ENCODE measurements at regions not wholly inside any gene's neighbourhood (a gene's known extent, or its start where the extent isn't known, plus 50 kb on each side); places are given as distances from the start of the nearest gene placed in this dataset.

DNA sequence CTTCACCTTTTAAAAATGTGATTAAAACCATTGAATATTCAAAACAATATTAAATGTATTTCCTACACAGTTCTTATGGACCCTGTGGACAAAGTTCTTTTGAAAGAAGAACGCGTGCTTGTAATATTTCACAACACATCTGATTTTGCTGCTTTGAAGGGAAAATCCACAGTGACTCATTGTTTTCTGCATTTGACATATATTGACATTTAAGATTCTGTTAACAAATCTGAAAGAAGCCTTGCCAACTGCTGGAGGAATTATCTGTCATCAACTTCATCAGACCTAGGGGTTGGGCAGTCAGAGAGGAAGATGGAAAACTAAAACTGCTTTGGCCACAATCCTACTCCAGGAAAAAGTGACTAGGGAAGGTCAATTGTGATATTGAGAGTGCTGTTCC lies 56.9 kb upstream of the RASEF start:
- Histone ChIP-seq H2AFZ (ENCODE audit: low read length) (no peak overlapping the region), H3K9me3 (ENCODE audit: control insufficient read depth, low read depth, low read length) (no peaks in the 10 kb centered on the region), H3K79me1 (ENCODE audit: insufficient read depth, low read depth, low read length, poor library complexity, severe bottlenecking) (no peaks in the 10 kb centered on the region), H4K8ac (replicated peaks; ENCODE audit: insufficient read length, low read depth, low read length) (no peak overlapping the region), H2BK12ac (ENCODE audit: insufficient read length, low read depth, low read length) (no peak overlapping the region), H3K56ac (ENCODE audit: insufficient read length, low read depth, low read length) (no peak overlapping the region), H3K4me2 (ENCODE audit: insufficient read depth, insufficient read length, low read length) (no peak overlapping the region), H3K9ac (ENCODE audit: extremely low read depth, insufficient read length, low read length) (no peak overlapping the region), H3K27ac (ENCODE audit: insufficient read length, low read depth, low read length) (no peak overlapping the region), H4K91ac (ENCODE audit: insufficient read length, low read depth, low read length) (no peak overlapping the region), H2BK20ac (ENCODE audit: low read depth, low read length, poor library complexity, severe bottlenecking) (no peak overlapping the region), H3K14ac (ENCODE audit: insufficient read depth, low read length) (no peak overlapping the region), H2BK15ac (ENCODE audit: low read depth, low read length) (no peak overlapping the region), H2BK5ac (ENCODE audit: insufficient read length, low read length) (no peak overlapping the region), H3K4ac (ENCODE audit: low read depth, low read length) (no peak overlapping the region), H3K23me2 (ENCODE audit: insufficient read length, low read depth, low read length, poor library complexity, severe bottlenecking) (no peaks in the 10 kb centered on the region), H3K79me2 (ENCODE audit: insufficient read depth, low read length) (no peaks in the 10 kb centered on the region), H3K18ac (ENCODE audit: insufficient read length, low read depth, low read length) (no peak overlapping the region), H3K4me1 (ENCODE audit: insufficient read depth, low read length) (no peaks in the 10 kb centered on the region), H3T11ph (ENCODE audit: low read length) (no peak overlapping the region), H2BK120ac (ENCODE audit: low read depth, low read length, poor library complexity, severe bottlenecking) (no peak overlapping the region), H2AK5ac (ENCODE audit: insufficient read length, low read length) (no peak overlapping the region), H4K20me1 (ENCODE audit: control insufficient read depth, insufficient read depth, insufficient read length) (no peaks in the 10 kb centered on the region), H3K27me3 (ENCODE audit: insufficient read depth, low read length) (no peaks in the 10 kb centered on the region), H4K5ac (ENCODE audit: insufficient read length, low read depth, low read length) (no peak overlapping the region), H3K23ac (ENCODE audit: insufficient read length, low read depth, low read length) (no peak overlapping the region)
- no peak for DNase-seq
- TF ChIP-seq CTCF (conservative IDR thresholded peaks at IDR 0.05): no peak
- Mint-ChIP-seq H3K4me1 (peaks cover 0 to 3% of the 10 kb centered on the region in 2 experiments; a peak in 1 of 4 replicates), H3K27ac (no peak overlapping the region), H3K4me3 (no peak overlapping the region), H3K9me3 (peaks cover 8 to 9% of the 10 kb centered on the region in 2 experiments), H3K36me3 (ENCODE audit: insufficient read depth in 1 of 3, low read depth in 3 of 3) (peaks cover 1 to 7% (median 5%) of the 10 kb centered on the region in 3 experiments; a peak in 6 of 7 replicates), H3K27me3 (ENCODE audit: low read depth) (peaks cover 1% of the 10 kb centered on the region; the same call in 1 of the 2 replicates)
- WGBS (ENCODE audit: extremely low coverage, insufficient read length, low lambda C conversion rate): no CpG with 5 or more reads among the region's 2 CpGs
